Caco-2 (cell line): ENCODE measurements at regions not wholly inside any gene's neighbourhood (a gene's known extent, or its start where the extent isn't known, plus 50 kb on each side); places are given as distances from the start of the nearest gene placed in this dataset.

Experiments
- BruUV-seq: library from RNA; stranded (reverse); fragments of 400-500 nt; replicated peaks from 2 replicates; lab custom pipeline; 2021; lab: Mats Ljungman, UMichigan
- CTCF ChIA-PET: fragments of 300-600 bp; sonication (Branson Sonifier 250); formaldehyde crosslinking; loops from one replicate; lab custom pipeline; 2022; ENCODE audit warnings: antibody characterized with exemption; lab: Charles Lee
- POLR2A ChIA-PET: fragments of 300-600 bp; sonication (Branson Sonifier 250); formaldehyde crosslinking; loops from one replicate; lab custom pipeline; 2022; ENCODE audit warnings: antibody characterized with exemption; lab: Charles Lee
- DNase-seq, 2 experiments: peaks; one replicate each; pipeline versions ENCODE4 v3.0.0 to v3.0.0-alpha.2; 2020 to 2022
- H3K27me3 ChIP-seq: replicated peaks from 2 replicates; pipeline ENCODE4 v1.6.0; 2011; ENCODE audit warnings: low read length; ENCODE audit not compliant: control insufficient read depth, insufficient read depth
- H3K36me3 ChIP-seq: 2 replicates; pipeline ENCODE4 v1.5.1; 2011; ENCODE audit warnings: low read length; ENCODE audit not compliant: control insufficient read depth, insufficient read depth
- H3K4me1 ChIP-seq: fragments of 250-450 bp; sonication (Bioruptor Pico); 2 replicates; pipeline ENCODE4 v1.5.1; 2020; ENCODE audit warnings: mild to moderate bottlenecking
- H3K4me3 ChIP-seq: 2 replicates; pipeline ENCODE4 v1.5.1; 2011; ENCODE audit warnings: low read depth, mild to moderate bottlenecking, control low read depth, low read length
- H3K9me3 ChIP-seq: fragments of 250-450 bp; sonication (Bioruptor Pico); 2 replicates; pipeline ENCODE4 v1.5.1; 2020; ENCODE audit warnings: mild to moderate bottlenecking, moderate library complexity
- H3K27ac Mint-ChIP-seq: one replicate; pipeline ENCODE4 v1.8.0; 2022; ENCODE audit warnings: mixed read lengths; ENCODE audit not compliant: unreplicated experiment
- H3K27me3 Mint-ChIP-seq: one replicate; pipeline ENCODE4 v1.8.0; 2022; ENCODE audit warnings: mixed read lengths; ENCODE audit not compliant: insufficient read depth, unreplicated experiment
- H3K36me3 Mint-ChIP-seq: one replicate; pipeline ENCODE4 v1.8.0; 2022; ENCODE audit warnings: mild to moderate bottlenecking, mixed read lengths; ENCODE audit not compliant: insufficient read depth, unreplicated experiment
- H3K4me1 Mint-ChIP-seq: one replicate; pipeline ENCODE4 v1.8.0; 2022; ENCODE audit warnings: low read depth, mixed read lengths; ENCODE audit not compliant: unreplicated experiment
- H3K4me3 Mint-ChIP-seq: one replicate; pipeline ENCODE4 v1.8.0; 2022; ENCODE audit warnings: mild to moderate bottlenecking, moderate library complexity, mixed read lengths; ENCODE audit not compliant: unreplicated experiment
- H3K9me3 Mint-ChIP-seq: one replicate; pipeline ENCODE4 v1.8.0; 2022; ENCODE audit warnings: mixed read lengths; ENCODE audit not compliant: unreplicated experiment
- CTCF ChIP-seq, 2 experiments: fragments of 200-600 bp in 1 of 2; IDR thresholded peaks; 1 replicate in 1 of 2; 2 replicates in 1 of 2; pipeline versions ENCODE4 v1.5.1 to v1.8.0; 2011 to 2022; ENCODE audit warnings: antibody characterized with exemption in 1 of 2, control low read depth in 1 of 2, inconsistent platforms in 1 of 2, low read depth in 1 of 2, low read length in 1 of 2, mild to moderate bottlenecking in 1 of 2, moderate library complexity in 1 of 2; ENCODE audit not compliant: insufficient read depth in 1 of 2, severe bottlenecking in 1 of 2, unreplicated experiment in 1 of 2
- intact Hi-C: fragments of 100-400 bp; cut with micrococcal nuclease; formaldehyde crosslinking; loops from one replicate; pipeline ENCODE4 v1.10.0; 2022; ENCODE audit not compliant: unreplicated experiment

DNA sequence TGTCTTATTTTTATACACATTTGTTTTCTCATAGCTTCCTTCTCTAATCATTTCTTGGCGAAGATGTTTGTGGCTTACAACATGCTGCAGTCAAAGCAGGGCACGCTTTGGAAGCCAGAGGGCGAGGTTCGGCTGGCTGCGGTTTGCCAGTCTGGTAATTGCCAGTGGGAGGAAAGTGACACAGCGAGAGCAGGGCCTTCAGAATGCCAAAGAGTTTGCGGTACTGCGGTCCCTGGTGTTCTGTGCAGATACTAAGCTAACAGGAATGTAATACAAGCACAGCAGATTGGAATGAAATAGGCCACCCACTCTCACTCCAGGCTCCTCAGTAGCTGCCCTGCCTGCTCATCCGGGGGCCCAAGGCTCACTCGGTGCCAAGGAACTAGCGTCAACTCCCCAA, 58.7 kb upstream of the TGM3 start:
- peaks cover 3% of the 10 kb centered on the region for H3K27me3 Mint-ChIP-seq
- H3K4me3 Mint-ChIP-seq = no peak overlapping the region
- no peaks in the 10 kb centered on the region for H3K4me1 Mint-ChIP-seq
- no peaks in the 10 kb centered on the region for H3K36me3 Mint-ChIP-seq
- Histone ChIP-seq H3K27me3 (no peaks in the 10 kb centered on the region), H3K4me3 (no peak overlapping the region), H3K9me3 (no peaks in the 10 kb centered on the region), H3K36me3 (no peaks in the 10 kb centered on the region), H3K4me1 (no peaks in the 10 kb centered on the region)
- H3K27ac Mint-ChIP-seq = no peak overlapping the region
- no peaks in the 10 kb centered on the region for H3K9me3 Mint-ChIP-seq
- intact Hi-C loops = no loop called here
- no peak for DNase-seq
- ChIA-PET CTCF (interaction anchor here (0.6 kb wide), 1 partner anchor 221 kb away, joined by 3 read pairs; no protein-coding TSS in a partner anchor), POLR2A (no interaction called here)
- no peak for TF ChIP-seq CTCF (IDR thresholded peaks at IDR 0.05; ENCODE audit: insufficient read depth in 1 of 2, low read depth in 1 of 2, low read length in 1 of 2, severe bottlenecking in 1 of 2, unreplicated experiment in 1 of 2)
- no TSS peak for BruUV-seq

DNA sequence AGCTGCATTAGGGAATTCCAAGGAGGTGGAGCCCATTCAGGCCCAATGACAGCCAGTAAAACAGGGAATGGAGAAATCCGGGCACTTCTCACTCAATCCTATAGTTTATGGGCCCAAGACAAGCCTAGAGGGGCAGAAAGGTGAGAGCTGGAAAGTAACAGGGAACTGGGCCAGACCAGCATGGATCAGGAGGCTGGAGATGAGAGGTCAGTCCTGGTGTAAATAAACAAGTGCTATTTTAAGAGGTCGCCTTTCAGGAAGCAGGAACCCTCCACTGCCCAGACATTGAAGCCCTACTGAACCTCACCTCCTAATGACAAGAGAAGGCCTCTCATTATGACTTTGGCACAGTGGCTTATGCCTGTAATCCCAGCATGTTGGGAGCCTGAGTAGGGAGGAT, 57.2 kb upstream of the TGM3 start:
- ChIA-PET CTCF (no interaction called here), POLR2A (no interaction called here)
- no peak for DNase-seq
- Mint-ChIP-seq H3K27ac (no peak overlapping the region), H3K4me1 (no peaks in the 10 kb centered on the region), H3K36me3 (no peaks in the 10 kb centered on the region), H3K4me3 (no peak overlapping the region), H3K9me3 (no peaks in the 10 kb centered on the region), H3K27me3 (peaks cover 3% of the 10 kb centered on the region)
- H3K36me3 ChIP-seq = no peaks in the 10 kb centered on the region
- intact Hi-C loops = no loop called here
- no peak overlapping the region for H3K4me3 ChIP-seq
- no peaks in the 10 kb centered on the region for H3K27me3 ChIP-seq
- no peaks in the 10 kb centered on the region for H3K9me3 ChIP-seq
- no TSS peak for BruUV-seq
- TF ChIP-seq CTCF (IDR thresholded peaks at IDR 0.05; ENCODE audit: insufficient read depth in 1 of 2, low read depth in 1 of 2, low read length in 1 of 2, severe bottlenecking in 1 of 2, unreplicated experiment in 1 of 2) = no peak
- H3K4me1 ChIP-seq = no peaks in the 10 kb centered on the region

DNA sequence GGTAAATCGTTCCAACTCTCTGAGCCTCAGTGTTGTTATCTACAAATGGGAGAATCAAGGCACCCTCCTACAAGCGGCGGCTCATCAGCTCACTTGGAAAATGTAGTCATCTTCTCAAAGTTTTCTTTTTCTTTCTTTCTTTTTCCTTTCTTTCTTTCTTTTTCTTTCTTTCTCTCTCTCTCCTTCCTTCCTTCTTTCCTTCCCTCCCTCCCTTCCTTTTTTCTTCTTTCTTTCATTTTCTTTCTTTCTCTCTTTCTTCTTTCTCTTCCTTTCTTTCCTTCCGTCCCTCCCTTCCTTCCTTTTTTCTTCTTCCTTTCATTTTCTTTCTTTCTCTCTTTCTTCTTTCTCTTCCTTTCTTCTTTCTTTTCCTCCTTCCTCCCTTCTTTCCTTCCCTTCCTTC, 55.0 kb upstream of the TGM3 start:
- no peak for TF ChIP-seq CTCF (IDR thresholded peaks at IDR 0.05; ENCODE audit: insufficient read depth in 1 of 2, low read depth in 1 of 2, low read length in 1 of 2, severe bottlenecking in 1 of 2, unreplicated experiment in 1 of 2)
- no peak overlapping the region for H3K27ac Mint-ChIP-seq
- H3K4me1 ChIP-seq = no peaks in the 10 kb centered on the region
- H3K27me3 Mint-ChIP-seq = peaks cover 3% of the 10 kb centered on the region
- H3K4me1 Mint-ChIP-seq = no peaks in the 10 kb centered on the region
- BruUV-seq = no TSS peak
- ChIA-PET CTCF (no interaction called here), POLR2A (no interaction called here)
- intact Hi-C loops = no loop called here
- H3K4me3 ChIP-seq = no peak overlapping the region
- H3K36me3 ChIP-seq = no peaks in the 10 kb centered on the region
- H3K27me3 ChIP-seq = no peaks in the 10 kb centered on the region
- no peaks in the 10 kb centered on the region for H3K36me3 Mint-ChIP-seq
- no peaks in the 10 kb centered on the region for H3K9me3 ChIP-seq
- no peaks in the 10 kb centered on the region for H3K9me3 Mint-ChIP-seq
- no peak for DNase-seq
- H3K4me3 Mint-ChIP-seq = no peak overlapping the region
